Neural cell (in vitro differentiated cells): ENCODE measurements at regions not wholly inside any gene's neighbourhood (a gene's known extent, or its start where the extent isn't known, plus 50 kb on each side); places are given as distances from the start of the nearest gene placed in this dataset.

Experiments used
- CTCF ChIP-seq: fragments of 450-650 bp; IDR thresholded peaks from 2 replicates; pipeline ENCODE4 v1.5.1; 2014; ENCODE audit warnings: antibody characterized with exemption, mild to moderate bottlenecking, moderate library complexity; ENCODE audit not compliant: poor library complexity, severe bottlenecking
- EP300 ChIP-seq: fragments of 450-650 bp; conservative IDR thresholded peaks from 2 replicates; pipeline ENCODE4 v1.6.1; 2014; ENCODE audit warnings: antibody characterized with exemption, mild to moderate bottlenecking, moderate library complexity; ENCODE audit not compliant: poor library complexity, severe bottlenecking
- EZH2 ChIP-seq: fragments of 200-600, 300-800 bp; shearing (Covaris generic), sonication (generic); IDR thresholded peaks from 2 replicates; pipeline ENCODE4 v1.6.1; 2014; ENCODE audit warnings: antibody characterized with exemption, low read length, borderline replicate concordance, mild to moderate bottlenecking; ENCODE audit not compliant: insufficient read depth, poor library complexity, severe bottlenecking
- SMC3 ChIP-seq: fragments of 450-650 bp; conservative IDR thresholded peaks from 2 replicates; pipeline ENCODE4 v1.6.1; 2014; ENCODE audit warnings: antibody characterized with exemption, mild to moderate bottlenecking, moderate library complexity; ENCODE audit not compliant: poor library complexity

DNA sequence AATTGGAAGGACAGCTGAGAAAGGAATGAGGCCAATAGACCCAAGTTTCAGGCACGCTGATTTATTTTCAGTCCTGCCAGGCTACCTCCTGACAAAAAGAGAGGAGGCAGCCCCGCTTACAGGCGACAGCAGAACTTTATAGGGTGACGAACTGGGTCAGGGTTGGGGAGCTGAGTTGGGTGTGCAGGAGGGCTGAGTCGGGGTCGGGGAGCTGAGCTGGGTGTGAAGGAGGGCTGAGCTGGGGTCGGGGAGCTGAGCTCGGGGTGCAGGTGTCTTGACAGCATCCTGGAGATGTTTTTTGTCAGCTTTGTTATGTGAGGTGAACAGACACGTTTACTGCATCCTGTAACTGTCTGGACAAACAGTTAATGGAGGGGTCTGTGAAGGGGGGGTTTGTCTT is 342.2 kb downstream of the ADCYAP1 start:
- TF ChIP-seq CTCF: no peak
- no peak for TF ChIP-seq SMC3
- no peak for TF ChIP-seq EZH2
- no peak for TF ChIP-seq EP300
